ENCODE measurements at regions not wholly inside any gene's neighbourhood (a gene's known extent, or its start where the extent isn't known, plus 50 kb on each side); places are given as distances from the start of the nearest gene placed in this dataset.

- no peaks in the 10 kb centered on the region for H3K9me3 ChIP-seq (ENCODE audit: low read depth)
- no peak overlapping the region for H3K27ac ChIP-seq
- no peaks in the 10 kb centered on the region for H3K27me3 ChIP-seq
- H3K4me3 ChIP-seq: no peak overlapping the region
- H3K36me3 ChIP-seq: no peaks in the 10 kb centered on the region
- TF ChIP-seq CTCF (IDR thresholded peaks at IDR 0.05; ENCODE audit: low read depth, low read length): no peak
- no peaks in the 10 kb centered on the region for H3K4me1 ChIP-seq (ENCODE audit: low read depth)
- no peak for DNase-seq (ENCODE audit: low read depth in 1 of 2, low spot score in 1 of 2)
Observed at GRCh38 chr11:76282172-76282571, 75.9 kb upstream of the WNT11 start.

GRCh38 chr11:76281558-76281906 lies 75.2 kb upstream of the WNT11 start:
- no peak for DNase-seq (ENCODE audit: low read depth in 1 of 2, low spot score in 1 of 2)
- Histone ChIP-seq H3K4me3 (no peak overlapping the region), H3K9me3 (ENCODE audit: low read depth) (no peaks in the 10 kb centered on the region), H3K27me3 (no peaks in the 10 kb centered on the region), H3K4me1 (ENCODE audit: low read depth) (no peaks in the 10 kb centered on the region), H3K27ac (no peak overlapping the region), H3K36me3 (no peaks in the 10 kb centered on the region)
- no peak for TF ChIP-seq CTCF (IDR thresholded peaks at IDR 0.05; ENCODE audit: low read depth, low read length)

GRCh38 chr11:76280882-76281557 lies 74.7 kb upstream of the WNT11 start:
- DNase-seq (ENCODE audit: low read depth in 1 of 2, low spot score in 1 of 2): no peak
- H3K27me3 ChIP-seq: no peaks in the 10 kb centered on the region
- H3K4me1 ChIP-seq (ENCODE audit: low read depth): no peaks in the 10 kb centered on the region
- H3K4me3 ChIP-seq: no peak overlapping the region
- H3K36me3 ChIP-seq: no peaks in the 10 kb centered on the region
- no peak overlapping the region for H3K27ac ChIP-seq
- no peak for TF ChIP-seq CTCF (IDR thresholded peaks at IDR 0.05; ENCODE audit: low read depth, low read length)
- no peaks in the 10 kb centered on the region for H3K9me3 ChIP-seq (ENCODE audit: low read depth)

GRCh38 chr11:76280151-76280881 lies 74.0 kb upstream of the WNT11 start:
- no peaks in the 10 kb centered on the region for H3K4me1 ChIP-seq (ENCODE audit: low read depth)
- DNase-seq (ENCODE audit: low read depth in 1 of 2, low spot score in 1 of 2): no peak
- TF ChIP-seq CTCF (IDR thresholded peaks at IDR 0.05; ENCODE audit: low read depth, low read length): no peak
- H3K36me3 ChIP-seq: no peaks in the 10 kb centered on the region
- H3K4me3 ChIP-seq: no peak overlapping the region
- H3K27ac ChIP-seq: no peak overlapping the region
- no peaks in the 10 kb centered on the region for H3K27me3 ChIP-seq
- no peaks in the 10 kb centered on the region for H3K9me3 ChIP-seq (ENCODE audit: low read depth)

- no peak overlapping the region for H3K27ac ChIP-seq
- no peaks in the 10 kb centered on the region for H3K27me3 ChIP-seq
- H3K4me3 ChIP-seq: no peak overlapping the region
- H3K4me1 ChIP-seq (ENCODE audit: low read depth): no peaks in the 10 kb centered on the region
- H3K9me3 ChIP-seq (ENCODE audit: low read depth): no peaks in the 10 kb centered on the region
- no peak for DNase-seq (ENCODE audit: low read depth in 1 of 2, low spot score in 1 of 2)
- TF ChIP-seq CTCF (IDR thresholded peaks at IDR 0.05; ENCODE audit: low read depth, low read length): no peak
- H3K36me3 ChIP-seq: no peaks in the 10 kb centered on the region
Observed at GRCh38 chr11:76279646-76280045, 73.3 kb upstream of the WNT11 start.
